Esophagus muscularis mucosa (tissue), 4 donors: ENCODE measurements at regions not wholly inside any gene's neighbourhood (a gene's known extent, or its start where the extent isn't known, plus 50 kb on each side); places are given as distances from the start of the nearest gene placed in this dataset.
"Not testable (repeated sequence)": the region's sequence is repeated elsewhere in the genome, so short reads cannot be mapped to it uniquely, and the experiment has no call there.

Experiments used
- DNase-seq: peaks from one replicate; pipeline ENCODE4 v3.0.0-alpha.2; 2017; ENCODE audit errors: extremely low spot score
- H3K27ac ChIP-seq, 4 donors: fragments of 200-600 bp; sonication (generic); replicated peaks in 1 of 4; 1 replicate in 3 of 4; 2 replicates in 1 of 4; pipeline ENCODE4 v1.5.1; 2016 to 2019; ENCODE audit warnings: mild to moderate bottlenecking in 1 of 4
- H3K27me3 ChIP-seq, 4 donors: fragments of 200-600 bp; sonication (generic); one replicate each; pipeline versions ENCODE4 v1.5.1 to v1.6.0; 2016 to 2019
- H3K36me3 ChIP-seq, 4 donors: fragments of 200-600 bp; sonication (generic); one replicate each; pipeline ENCODE4 v1.5.1; 2016 to 2019
- H3K4me1 ChIP-seq, 4 donors: fragments of 200-600 bp; sonication (generic); one replicate each; pipeline ENCODE4 v1.5.1; 2016 to 2019
- H3K4me3 ChIP-seq, 4 donors: fragments of 200-600 bp; sonication (generic); 1 replicate in 2 of 4; 2 replicates in 2 of 4; pipeline ENCODE4 v1.5.1; 2016 to 2019; ENCODE audit warnings: mild to moderate bottlenecking in 4 of 4, moderate library complexity in 1 of 4
- H3K9me3 ChIP-seq, 4 donors: fragments of 200-600 bp; sonication (generic); 1 replicate in 3 of 4; 2 replicates in 1 of 4; pipeline ENCODE4 v1.5.1; 2016 to 2019
- CTCF ChIP-seq, 3 experiments: fragments of 200-600 bp in 2 of 3; fragments of 450-650 bp in 1 of 3; sonication (generic) in 2 of 3; IDR thresholded peaks; one replicate each; pipeline ENCODE4 v1.5.1; 2017 to 2019; ENCODE audit warnings: antibody characterized with exemption in 3 of 3, mild to moderate bottlenecking in 2 of 3, moderate library complexity in 1 of 3
- EP300 ChIP-seq: sonication (generic); formaldehyde crosslinking; IDR thresholded peaks from one replicate; pipeline ENCODE4 v1.6.1; 2017; ENCODE audit warnings: antibody characterized with exemption
- POLR2A ChIP-seq: fragments of 450-650 bp; IDR thresholded peaks from one replicate; pipeline ENCODE4 v1.6.1; 2017; ENCODE audit warnings: antibody characterized with exemption, moderate library complexity, mild to moderate bottlenecking, low read depth
- POLR2AphosphoS5 ChIP-seq, 2 donors: sonication (generic); formaldehyde crosslinking; IDR thresholded peaks; one replicate each; pipeline ENCODE4 v1.6.1; 2017; ENCODE audit warnings: antibody characterized with exemption in 2 of 2
- WGBS: methylation state at CpG from one replicate; pipeline ENCODE4 v1.1.5; 2018; 5-methylcytosine and 5-hydroxymethylcytosine counted together
- intact Hi-C: fragments of 100-400 bp; cut with DNase I; formaldehyde crosslinking; loops from one replicate; pipeline ENCODE4 v1.15.1; 2023

- peaks cover 0 to 5% (median 0%) of the 10 kb centered on the region in 4 donors for H3K27me3 ChIP-seq
- H3K4me1 ChIP-seq: peaks cover 14 to 23% (median 20%) of the 10 kb centered on the region in 4 donors
- no peaks in the 10 kb centered on the region for H3K36me3 ChIP-seq
- H3K9me3 ChIP-seq: no peaks in the 10 kb centered on the region
- H3K4me3 ChIP-seq: no peak overlapping the region
- 35% methylated on average over 7 of the region's 7 CpGs for WGBS
- DNase-seq: no peak
- TF ChIP-seq CTCF (IDR thresholded peaks at IDR 0.05) (no peak), POLR2AphosphoS5 (IDR thresholded peaks at IDR 0.05) (no peak), EP300 (no peak), POLR2A (no peak)
- intact Hi-C loops: no loop called here
- peak overlapping the region in 2 of 4 donors; percentile 60 to 76 for H3K27ac ChIP-seq
Observed at GRCh38 chr10:11685787-11686218, 56.4 kb upstream of the ECHDC3 start.

GRCh38 chr10:11684717-11685645 lies 57.2 kb upstream of the ECHDC3 start:
- TF ChIP-seq CTCF (IDR thresholded peaks at IDR 0.05): no peak
- peak; percentile 7 to 33 for TF ChIP-seq POLR2AphosphoS5 (IDR thresholded peaks at IDR 0.05)
- intact Hi-C loops: no loop called here
- DNase-seq: no peak
- peaks cover 0 to 13% (median 0%) of the 10 kb centered on the region in 4 donors for H3K27me3 ChIP-seq
- peak overlapping the region; percentile 52 to 76 (median 60) for H3K27ac ChIP-seq
- WGBS: 45% methylated on average over 26 of the region's 26 CpGs
- H3K9me3 ChIP-seq: no peaks in the 10 kb centered on the region
- no peaks in the 10 kb centered on the region for H3K36me3 ChIP-seq
- H3K4me3 ChIP-seq: peak overlapping the region; percentile 27 to 35 (median 32)
- H3K4me1 ChIP-seq: peaks cover 14 to 25% (median 20%) of the 10 kb centered on the region in 4 donors

- peak overlapping the region in 3 of 4 donors; percentile 60 to 76 (median 61) for H3K27ac ChIP-seq
- not testable (repeated sequence) for H3K4me3 ChIP-seq
- 90% methylated on average over 4 of the region's 4 CpGs for WGBS
Observed at GRCh38 chr10:11684341-11684716, 57.9 kb upstream of the ECHDC3 start.

GRCh38 chr10:11683529-11684320 lies 58.5 kb upstream of the ECHDC3 start:
- TF ChIP-seq POLR2AphosphoS5 (IDR thresholded peaks at IDR 0.05) (no peak), CTCF (IDR thresholded peaks at IDR 0.05) (no peak), EP300 (no peak), POLR2A (no peak)
- 92% methylated on average over 14 of the region's 14 CpGs for WGBS
- Histone ChIP-seq H3K27ac (no peak overlapping the region), H3K27me3 (peaks cover 0 to 16% (median 0%) of the 10 kb centered on the region in 4 donors), H3K9me3 (no peaks in the 10 kb centered on the region), H3K4me3 (no peak overlapping the region), H3K4me1 (peaks cover 14 to 28% (median 20%) of the 10 kb centered on the region in 4 donors), H3K36me3 (no peaks in the 10 kb centered on the region)
- no peak for DNase-seq
- intact Hi-C loops: no loop called here

More at GRCh38 chr10:11684341-11684716, 57.9 kb upstream of the ECHDC3 start:
- peaks cover 0 to 16% (median 0%) of the 10 kb centered on the region in 4 donors for H3K27me3 ChIP-seq
- intact Hi-C loops, H3K36me3 ChIP-seq, H3K9me3 ChIP-seq, DNase-seq: not testable (repeated sequence)
- H3K4me1 ChIP-seq: peaks cover 14 to 28% (median 20%) of the 10 kb centered on the region in 4 donors

- Histone ChIP-seq H3K4me3 (no peak overlapping the region), H3K36me3 (no peaks in the 10 kb centered on the region), H3K4me1 (peaks cover 14 to 28% (median 20%) of the 10 kb centered on the region in 4 donors), H3K27ac (no peak overlapping the region), H3K9me3 (no peaks in the 10 kb centered on the region), H3K27me3 (peaks cover 0 to 16% (median 0%) of the 10 kb centered on the region in 4 donors)
- WGBS: 77% methylated on average over 14 of the region's 14 CpGs
- intact Hi-C loops: no loop called here
- TF ChIP-seq POLR2AphosphoS5 (IDR thresholded peaks at IDR 0.05) (no peak), EP300 (no peak), POLR2A (no peak), CTCF (IDR thresholded peaks at IDR 0.05) (no peak)
- DNase-seq: no peak
Observed at GRCh38 chr10:11682851-11683250, 59.3 kb upstream of the ECHDC3 start.
